ENCODE measurements at regions not wholly inside any gene's neighbourhood (a gene's known extent, or its start where the extent isn't known, plus 50 kb on each side); places are given as distances from the start of the nearest gene placed in this dataset.

- Histone ChIP-seq H3K14ac (ENCODE audit: low read length) (no peak overlapping the region), H3K4me2 (ENCODE audit: insufficient read depth, low read length, poor library complexity, severe bottlenecking) (no peak overlapping the region), H3K4me1 (ENCODE audit: control insufficient read depth in 2 of 2, insufficient read depth in 1 of 2, low read depth in 1 of 2, low read length in 2 of 2) (no peaks in the 10 kb centered on the region), H2BK12ac (ENCODE audit: low read length) (no peak overlapping the region), H4K8ac (ENCODE audit: low read depth, low read length) (no peak overlapping the region), H3K9me3 (replicated peaks in 1 of 2; ENCODE audit: control insufficient read depth in 2 of 2, insufficient read depth in 1 of 2, low read depth in 1 of 2, low read length in 2 of 2) (no peaks in the 10 kb centered on the region), H3K27me3 (ENCODE audit: control insufficient read depth in 3 of 3, insufficient read depth in 3 of 3, low read depth in 1 of 3, low read length in 3 of 3) (no peaks in the 10 kb centered on the region), H3K9ac (ENCODE audit: low read depth, low read length, poor library complexity) (no peak overlapping the region), H3K36me3 (replicated peaks in 1 of 2; ENCODE audit: control insufficient read depth in 2 of 2, insufficient read depth in 2 of 2, low read length in 2 of 2) (no peaks in the 10 kb centered on the region), H3K27ac (replicated peaks; ENCODE audit: low read length) (no peak overlapping the region), H2BK15ac (ENCODE audit: low read length) (no peak overlapping the region), H3K4me3 (ENCODE audit: low read length in 2 of 2) (no peak overlapping the region), H3K4ac (ENCODE audit: low read length) (no peak overlapping the region), H4K91ac (ENCODE audit: low read depth, low read length, poor library complexity) (no peak overlapping the region), H2AK5ac (ENCODE audit: low read depth, low read length) (no peak overlapping the region), H2BK5ac (ENCODE audit: low read length) (no peak overlapping the region), H2AFZ (ENCODE audit: low read length) (no peak overlapping the region), H3K79me1 (ENCODE audit: low read depth, low read length) (no peaks in the 10 kb centered on the region), H3K18ac (ENCODE audit: low read length) (no peak overlapping the region), H2BK120ac (ENCODE audit: low read depth, low read length) (no peak overlapping the region), H3K23ac (ENCODE audit: low read depth, low read length, poor library complexity) (no peak overlapping the region)
- WGBS, 2 donors (ENCODE audit: extremely low coverage in 2 of 2, insufficient read length in 2 of 2, insufficient replicate concordance in 1 of 2): no CpG with 5 or more reads among the region's 5 CpGs
- no peak for DNase-seq (ENCODE audit: low spot score)
Measured at GRCh38 chr7:24119852-24120251, 164.1 kb upstream of the NPY start.

DNA sequence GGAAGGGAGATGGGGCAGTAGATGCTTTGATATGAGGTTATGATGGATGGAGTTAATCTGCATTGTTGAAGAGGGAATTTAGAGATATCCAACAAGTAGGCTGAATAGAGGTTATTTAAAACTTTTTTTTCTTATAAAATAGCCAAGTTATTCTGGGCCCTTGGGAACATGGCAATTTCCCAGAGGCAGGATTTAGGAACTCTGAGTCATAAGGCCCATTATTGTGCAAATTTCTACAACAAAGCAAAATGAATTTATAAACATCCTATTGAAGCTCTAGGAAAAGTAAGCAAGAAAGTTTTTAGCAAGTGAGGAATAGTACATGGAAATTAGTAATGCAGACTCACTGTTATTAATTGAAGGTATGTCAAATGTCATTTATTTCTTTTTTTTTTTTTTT, 160.9 kb upstream of the NPY start:
- DNase-seq (ENCODE audit: low spot score): no peak
- no peak overlapping the region for H2AFZ ChIP-seq (ENCODE audit: low read length)
- no peak overlapping the region for H2BK15ac ChIP-seq (ENCODE audit: low read length)
- H3K4me3 ChIP-seq (ENCODE audit: low read length in 2 of 2): no peak overlapping the region
- H3K9me3 ChIP-seq (replicated peaks in 1 of 2; ENCODE audit: control insufficient read depth in 2 of 2, insufficient read depth in 1 of 2, low read depth in 1 of 2, low read length in 2 of 2): no peaks in the 10 kb centered on the region
- H2AK5ac ChIP-seq (ENCODE audit: low read depth, low read length): no peak overlapping the region
- H3K36me3 ChIP-seq (replicated peaks in 1 of 2; ENCODE audit: control insufficient read depth in 2 of 2, insufficient read depth in 2 of 2, low read length in 2 of 2): no peaks in the 10 kb centered on the region
- H3K27ac ChIP-seq (replicated peaks; ENCODE audit: low read length): no peak overlapping the region
- H3K27me3 ChIP-seq (ENCODE audit: control insufficient read depth in 3 of 3, insufficient read depth in 3 of 3, low read depth in 1 of 3, low read length in 3 of 3): no peaks in the 10 kb centered on the region
- H2BK12ac ChIP-seq (ENCODE audit: low read length): no peak overlapping the region
- H2BK120ac ChIP-seq (ENCODE audit: low read depth, low read length): no peak overlapping the region
- H3K79me1 ChIP-seq (ENCODE audit: low read depth, low read length): no peaks in the 10 kb centered on the region
- H3K18ac ChIP-seq (ENCODE audit: low read length): no peak overlapping the region
- H4K8ac ChIP-seq (ENCODE audit: low read depth, low read length): no peak overlapping the region
- no peak overlapping the region for H4K91ac ChIP-seq (ENCODE audit: low read depth, low read length, poor library complexity)
- H3K14ac ChIP-seq (ENCODE audit: low read length): no peak overlapping the region
- H3K4ac ChIP-seq (ENCODE audit: low read length): no peak overlapping the region
- H2BK5ac ChIP-seq (ENCODE audit: low read length): no peak overlapping the region
- no peak overlapping the region for H3K23ac ChIP-seq (ENCODE audit: low read depth, low read length, poor library complexity)
- no peak overlapping the region for H3K9ac ChIP-seq (ENCODE audit: low read depth, low read length, poor library complexity)
- H3K4me2 ChIP-seq (ENCODE audit: insufficient read depth, low read length, poor library complexity, severe bottlenecking): no peak overlapping the region
- no peaks in the 10 kb centered on the region for H3K4me1 ChIP-seq (ENCODE audit: control insufficient read depth in 2 of 2, insufficient read depth in 1 of 2, low read depth in 1 of 2, low read length in 2 of 2)

GRCh38 chr7:24125765-24126164, 158.2 kb upstream of the NPY start:
- no peak for DNase-seq (ENCODE audit: low spot score)
- H4K91ac ChIP-seq (ENCODE audit: low read depth, low read length, poor library complexity): no peak overlapping the region
- no peak overlapping the region for H3K27ac ChIP-seq (replicated peaks; ENCODE audit: low read length)
- H3K4me3 ChIP-seq (ENCODE audit: low read length in 2 of 2): no peak overlapping the region
- no peaks in the 10 kb centered on the region for H3K79me1 ChIP-seq (ENCODE audit: low read depth, low read length)
- H3K9ac ChIP-seq (ENCODE audit: low read depth, low read length, poor library complexity): no peak overlapping the region
- no peaks in the 10 kb centered on the region for H3K27me3 ChIP-seq (ENCODE audit: control insufficient read depth in 3 of 3, insufficient read depth in 3 of 3, low read depth in 1 of 3, low read length in 3 of 3)
- WGBS, 2 donors (ENCODE audit: extremely low coverage in 2 of 2, insufficient read length in 2 of 2, insufficient replicate concordance in 1 of 2): no CpG with 5 or more reads among the region's 1 CpG
- H2BK120ac ChIP-seq (ENCODE audit: low read depth, low read length): no peak overlapping the region
- no peaks in the 10 kb centered on the region for H3K9me3 ChIP-seq (replicated peaks in 1 of 2; ENCODE audit: control insufficient read depth in 2 of 2, insufficient read depth in 1 of 2, low read depth in 1 of 2, low read length in 2 of 2)
- H3K36me3 ChIP-seq (replicated peaks in 1 of 2; ENCODE audit: control insufficient read depth in 2 of 2, insufficient read depth in 2 of 2, low read length in 2 of 2): no peaks in the 10 kb centered on the region
- H2BK12ac ChIP-seq (ENCODE audit: low read length): no peak overlapping the region
- H2AK5ac ChIP-seq (ENCODE audit: low read depth, low read length): no peak overlapping the region
- H3K23ac ChIP-seq (ENCODE audit: low read depth, low read length, poor library complexity): no peak overlapping the region
- no peak overlapping the region for H2BK15ac ChIP-seq (ENCODE audit: low read length)
- no peak overlapping the region for H3K4me2 ChIP-seq (ENCODE audit: insufficient read depth, low read length, poor library complexity, severe bottlenecking)
- H3K14ac ChIP-seq (ENCODE audit: low read length): no peak overlapping the region
- H2BK5ac ChIP-seq (ENCODE audit: low read length): no peak overlapping the region
- no peak overlapping the region for H3K4ac ChIP-seq (ENCODE audit: low read length)
- no peaks in the 10 kb centered on the region for H3K4me1 ChIP-seq (ENCODE audit: control insufficient read depth in 2 of 2, insufficient read depth in 1 of 2, low read depth in 1 of 2, low read length in 2 of 2)
- no peak overlapping the region for H3K18ac ChIP-seq (ENCODE audit: low read length)
- no peak overlapping the region for H2AFZ ChIP-seq (ENCODE audit: low read length)
- no peak overlapping the region for H4K8ac ChIP-seq (ENCODE audit: low read depth, low read length)

- no peak overlapping the region for H4K91ac ChIP-seq (ENCODE audit: low read depth, low read length, poor library complexity)
- no peak overlapping the region for H2AK5ac ChIP-seq (ENCODE audit: low read depth, low read length)
- no peak overlapping the region for H3K9ac ChIP-seq (ENCODE audit: low read depth, low read length, poor library complexity)
- H3K23ac ChIP-seq (ENCODE audit: low read depth, low read length, poor library complexity): no peak overlapping the region
- no peaks in the 10 kb centered on the region for H3K9me3 ChIP-seq (replicated peaks in 1 of 2; ENCODE audit: control insufficient read depth in 2 of 2, insufficient read depth in 1 of 2, low read depth in 1 of 2, low read length in 2 of 2)
- no peak overlapping the region for H3K4ac ChIP-seq (ENCODE audit: low read length)
- H2AFZ ChIP-seq (ENCODE audit: low read length): no peak overlapping the region
- H3K27ac ChIP-seq (replicated peaks; ENCODE audit: low read length): no peak overlapping the region
- no peak overlapping the region for H2BK120ac ChIP-seq (ENCODE audit: low read depth, low read length)
- no peak overlapping the region for H3K18ac ChIP-seq (ENCODE audit: low read length)
- no peak overlapping the region for H4K8ac ChIP-seq (ENCODE audit: low read depth, low read length)
- H2BK12ac ChIP-seq (ENCODE audit: low read length): no peak overlapping the region
- no peaks in the 10 kb centered on the region for H3K79me1 ChIP-seq (ENCODE audit: low read depth, low read length)
- H3K4me2 ChIP-seq (ENCODE audit: insufficient read depth, low read length, poor library complexity, severe bottlenecking): no peak overlapping the region
- no peak overlapping the region for H2BK5ac ChIP-seq (ENCODE audit: low read length)
- no CpG with 5 or more reads among the region's 3 CpGs for whole genome bisulfite sequencing, 2 donors (ENCODE audit: extremely low coverage in 2 of 2, insufficient read length in 2 of 2, insufficient replicate concordance in 1 of 2)
- no peak overlapping the region for H3K4me3 ChIP-seq (ENCODE audit: low read length in 2 of 2)
- DNase-seq (ENCODE audit: low spot score): no peak
- H3K36me3 ChIP-seq (replicated peaks in 1 of 2; ENCODE audit: control insufficient read depth in 2 of 2, insufficient read depth in 2 of 2, low read length in 2 of 2): no peaks in the 10 kb centered on the region
- no peak overlapping the region for H2BK15ac ChIP-seq (ENCODE audit: low read length)
- no peak overlapping the region for H3K14ac ChIP-seq (ENCODE audit: low read length)
- H3K4me1 ChIP-seq (ENCODE audit: control insufficient read depth in 2 of 2, insufficient read depth in 1 of 2, low read depth in 1 of 2, low read length in 2 of 2): no peaks in the 10 kb centered on the region
- H3K27me3 ChIP-seq (ENCODE audit: control insufficient read depth in 3 of 3, insufficient read depth in 3 of 3, low read depth in 1 of 3, low read length in 3 of 3): no peaks in the 10 kb centered on the region
Measured at GRCh38 chr7:24127930-24128329, 156.1 kb upstream of the NPY start.
